ENCODE measurements at regions not wholly inside any gene's neighbourhood (a gene's known extent, or its start where the extent isn't known, plus 50 kb on each side); places are given as distances from the start of the nearest gene placed in this dataset.

- H3K79me2 ChIP-seq (ENCODE audit: control insufficient read depth, insufficient read depth, low read length, poor library complexity), result no peaks in the 10 kb centered on the region
- H3K4me1 ChIP-seq (ENCODE audit: control insufficient read depth in 1 of 2, insufficient read depth in 2 of 2, low read length in 2 of 2), result no peaks in the 10 kb centered on the region
- no peaks in the 10 kb centered on the region for H3K79me1 ChIP-seq (ENCODE audit: low read length)
- H3K4me3 ChIP-seq (ENCODE audit: low read depth, low read length), result no peak overlapping the region
- no peak overlapping the region for H3K9ac ChIP-seq (ENCODE audit: low read length)
- H3K36me3 ChIP-seq (ENCODE audit: control insufficient read depth in 1 of 2, insufficient read depth in 2 of 2, low read length in 2 of 2), result no peaks in the 10 kb centered on the region
- H3K4me2 ChIP-seq (ENCODE audit: low read length), result no peak overlapping the region
- no peak overlapping the region for H3K14ac ChIP-seq (ENCODE audit: low read length)
- no peak overlapping the region for H2BK5ac ChIP-seq (ENCODE audit: low read depth, low read length, poor library complexity)
- no peak for DNase-seq
- no peak overlapping the region for H2AFZ ChIP-seq (ENCODE audit: insufficient read depth, low read length, poor library complexity)
- no CpG with 5 or more reads among the region's 2 CpGs for WGBS (ENCODE audit: extremely low coverage, insufficient coverage, insufficient read length)
- H2BK120ac ChIP-seq (ENCODE audit: insufficient read depth, low read length, poor library complexity), result no peak overlapping the region
- no peak overlapping the region for H3K23ac ChIP-seq (ENCODE audit: low read length)
- no peak overlapping the region for H3K4ac ChIP-seq (ENCODE audit: low read depth, low read length)
- no peak overlapping the region for H2AK5ac ChIP-seq (ENCODE audit: low read length)
- no peak overlapping the region for H4K91ac ChIP-seq (ENCODE audit: low read depth, low read length)
- no peaks in the 10 kb centered on the region for H3K9me3 ChIP-seq (ENCODE audit: insufficient read depth, low read depth, low read length)
- no peak overlapping the region for H4K12ac ChIP-seq (ENCODE audit: low read depth, low read length)
- H2BK12ac ChIP-seq (ENCODE audit: low read length), result no peak overlapping the region
- H4K8ac ChIP-seq (ENCODE audit: low read depth, low read length), result no peak overlapping the region
- no peak overlapping the region for H3K18ac ChIP-seq (ENCODE audit: low read length)
- no peak overlapping the region for H3K27ac ChIP-seq (ENCODE audit: low read depth, low read length)
- H3K27me3 ChIP-seq (ENCODE audit: insufficient read depth, low read length), result peaks cover 2% of the 10 kb centered on the region
These were observed 89.3 kb downstream of the DUSP6 start for GRCh38 chr12:89262855-89263552.

GRCh38 chr12:89261982-89262381 lies 90.3 kb downstream of the DUSP6 start:
- no CpG with 5 or more reads among the region's 4 CpGs for WGBS (ENCODE audit: extremely low coverage, insufficient coverage, insufficient read length)
- Histone ChIP-seq H4K8ac (ENCODE audit: low read depth, low read length) (no peak overlapping the region), H2AFZ (ENCODE audit: insufficient read depth, low read length, poor library complexity) (no peak overlapping the region), H3K23ac (ENCODE audit: low read length) (no peak overlapping the region), H4K12ac (ENCODE audit: low read depth, low read length) (no peak overlapping the region), H3K36me3 (ENCODE audit: control insufficient read depth in 1 of 2, insufficient read depth in 2 of 2, low read length in 2 of 2) (no peaks in the 10 kb centered on the region), H3K27ac (ENCODE audit: low read depth, low read length) (no peak overlapping the region), H3K4me1 (ENCODE audit: control insufficient read depth in 1 of 2, insufficient read depth in 2 of 2, low read length in 2 of 2) (no peaks in the 10 kb centered on the region), H2BK12ac (ENCODE audit: low read length) (no peak overlapping the region), H2BK5ac (ENCODE audit: low read depth, low read length, poor library complexity) (no peak overlapping the region), H3K9ac (ENCODE audit: low read length) (no peak overlapping the region), H2AK5ac (ENCODE audit: low read length) (no peak overlapping the region), H3K9me3 (ENCODE audit: insufficient read depth, low read depth, low read length) (no peaks in the 10 kb centered on the region), H2BK120ac (ENCODE audit: insufficient read depth, low read length, poor library complexity) (no peak overlapping the region), H3K4me3 (ENCODE audit: low read depth, low read length) (no peak overlapping the region), H3K18ac (ENCODE audit: low read length) (no peak overlapping the region), H3K79me2 (ENCODE audit: control insufficient read depth, insufficient read depth, low read length, poor library complexity) (no peaks in the 10 kb centered on the region), H4K91ac (ENCODE audit: low read depth, low read length) (no peak overlapping the region), H3K4ac (ENCODE audit: low read depth, low read length) (no peak overlapping the region), H3K4me2 (ENCODE audit: low read length) (no peak overlapping the region), H3K79me1 (ENCODE audit: low read length) (no peaks in the 10 kb centered on the region), H3K14ac (ENCODE audit: low read length) (no peak overlapping the region), H3K27me3 (ENCODE audit: insufficient read depth, low read length) (peaks cover 2% of the 10 kb centered on the region)
- no peak for DNase-seq

- Histone ChIP-seq H2AFZ (ENCODE audit: insufficient read depth, low read length, poor library complexity) (no peak overlapping the region), H4K12ac (ENCODE audit: low read depth, low read length) (no peak overlapping the region), H2BK120ac (ENCODE audit: insufficient read depth, low read length, poor library complexity) (no peak overlapping the region), H3K9me3 (ENCODE audit: insufficient read depth, low read depth, low read length) (no peaks in the 10 kb centered on the region), H3K36me3 (ENCODE audit: control insufficient read depth in 1 of 2, insufficient read depth in 2 of 2, low read length in 2 of 2) (no peaks in the 10 kb centered on the region), H3K14ac (ENCODE audit: low read length) (no peak overlapping the region), H2AK5ac (ENCODE audit: low read length) (no peak overlapping the region), H3K9ac (ENCODE audit: low read length) (no peak overlapping the region), H3K79me2 (ENCODE audit: control insufficient read depth, insufficient read depth, low read length, poor library complexity) (no peaks in the 10 kb centered on the region), H3K4me3 (ENCODE audit: low read depth, low read length) (no peak overlapping the region), H2BK5ac (ENCODE audit: low read depth, low read length, poor library complexity) (no peak overlapping the region), H3K27me3 (ENCODE audit: insufficient read depth, low read length) (peaks cover 2% of the 10 kb centered on the region), H4K8ac (ENCODE audit: low read depth, low read length) (no peak overlapping the region), H2BK12ac (ENCODE audit: low read length) (no peak overlapping the region), H3K23ac (ENCODE audit: low read length) (no peak overlapping the region), H3K4ac (ENCODE audit: low read depth, low read length) (no peak overlapping the region), H3K4me2 (ENCODE audit: low read length) (no peak overlapping the region), H3K4me1 (ENCODE audit: control insufficient read depth in 1 of 2, insufficient read depth in 2 of 2, low read length in 2 of 2) (no peaks in the 10 kb centered on the region), H3K79me1 (ENCODE audit: low read length) (no peaks in the 10 kb centered on the region), H3K27ac (ENCODE audit: low read depth, low read length) (no peak overlapping the region), H4K91ac (ENCODE audit: low read depth, low read length) (no peak overlapping the region), H3K18ac (ENCODE audit: low read length) (no peak overlapping the region)
- DNase-seq, result no peak
These were observed 91.3 kb downstream of the DUSP6 start for GRCh38 chr12:89260841-89261637.

GRCh38 chr12:89259821-89260220 lies 92.5 kb downstream of the DUSP6 start:
- H3K27me3 ChIP-seq (ENCODE audit: insufficient read depth, low read length), result peaks cover 2% of the 10 kb centered on the region
- no peak for DNase-seq
- no peak overlapping the region for H2BK12ac ChIP-seq (ENCODE audit: low read length)
- no peak overlapping the region for H2BK120ac ChIP-seq (ENCODE audit: insufficient read depth, low read length, poor library complexity)
- H3K79me2 ChIP-seq (ENCODE audit: control insufficient read depth, insufficient read depth, low read length, poor library complexity), result no peaks in the 10 kb centered on the region
- H3K79me1 ChIP-seq (ENCODE audit: low read length), result no peaks in the 10 kb centered on the region
- H3K23ac ChIP-seq (ENCODE audit: low read length), result no peak overlapping the region
- no peak overlapping the region for H2AK5ac ChIP-seq (ENCODE audit: low read length)
- H3K27ac ChIP-seq (ENCODE audit: low read depth, low read length), result no peak overlapping the region
- H3K4me3 ChIP-seq (ENCODE audit: low read depth, low read length), result no peak overlapping the region
- H3K36me3 ChIP-seq (ENCODE audit: control insufficient read depth in 1 of 2, insufficient read depth in 2 of 2, low read length in 2 of 2), result no peaks in the 10 kb centered on the region
- no peak overlapping the region for H3K18ac ChIP-seq (ENCODE audit: low read length)
- no peak overlapping the region for H2BK5ac ChIP-seq (ENCODE audit: low read depth, low read length, poor library complexity)
- H3K9me3 ChIP-seq (ENCODE audit: insufficient read depth, low read depth, low read length), result no peaks in the 10 kb centered on the region
- no peak overlapping the region for H4K12ac ChIP-seq (ENCODE audit: low read depth, low read length)
- WGBS (ENCODE audit: extremely low coverage, insufficient coverage, insufficient read length), result no CpG with 5 or more reads among the region's 3 CpGs
- H4K8ac ChIP-seq (ENCODE audit: low read depth, low read length), result no peak overlapping the region
- H3K4ac ChIP-seq (ENCODE audit: low read depth, low read length), result no peak overlapping the region
- H3K14ac ChIP-seq (ENCODE audit: low read length), result no peak overlapping the region
- H4K91ac ChIP-seq (ENCODE audit: low read depth, low read length), result no peak overlapping the region
- H3K9ac ChIP-seq (ENCODE audit: low read length), result no peak overlapping the region
- no peaks in the 10 kb centered on the region for H3K4me1 ChIP-seq (ENCODE audit: control insufficient read depth in 1 of 2, insufficient read depth in 2 of 2, low read length in 2 of 2)
- H2AFZ ChIP-seq (ENCODE audit: insufficient read depth, low read length, poor library complexity), result no peak overlapping the region
- no peak overlapping the region for H3K4me2 ChIP-seq (ENCODE audit: low read length)

Measured in trophoblast cell (in vitro differentiated cells and primary cell).